ENCODE measurements at regions not wholly inside any gene's neighbourhood (a gene's known extent, or its start where the extent isn't known, plus 50 kb on each side); places are given as distances from the start of the nearest gene placed in this dataset.
A peak's percentile ranks its signal among the peaks of the same experiment; 100 is the strongest.

DNA sequence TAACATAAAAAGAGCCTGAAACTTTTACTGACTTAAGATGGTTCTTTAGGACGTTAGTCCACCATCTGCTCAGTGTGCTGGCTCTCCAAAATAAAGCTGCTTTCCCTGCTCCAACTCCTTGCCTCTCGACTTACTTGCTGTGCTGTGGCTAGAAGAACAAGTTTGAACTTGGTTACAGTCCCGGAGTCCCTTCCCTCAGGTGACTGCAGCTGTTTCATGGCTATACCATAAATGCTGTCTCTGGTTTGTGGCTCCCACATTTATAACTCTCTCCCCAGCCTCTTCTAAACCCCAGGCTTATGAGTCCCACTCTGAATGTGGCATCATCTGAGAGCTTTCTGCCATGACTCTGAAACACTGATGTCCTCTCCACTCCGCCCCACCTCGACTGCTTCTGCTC lies 166.2 kb upstream of the ADRA1D start:
- DNase-seq (ENCODE audit: low read depth) = no peak
- TF ChIP-seq, protein P1, sequence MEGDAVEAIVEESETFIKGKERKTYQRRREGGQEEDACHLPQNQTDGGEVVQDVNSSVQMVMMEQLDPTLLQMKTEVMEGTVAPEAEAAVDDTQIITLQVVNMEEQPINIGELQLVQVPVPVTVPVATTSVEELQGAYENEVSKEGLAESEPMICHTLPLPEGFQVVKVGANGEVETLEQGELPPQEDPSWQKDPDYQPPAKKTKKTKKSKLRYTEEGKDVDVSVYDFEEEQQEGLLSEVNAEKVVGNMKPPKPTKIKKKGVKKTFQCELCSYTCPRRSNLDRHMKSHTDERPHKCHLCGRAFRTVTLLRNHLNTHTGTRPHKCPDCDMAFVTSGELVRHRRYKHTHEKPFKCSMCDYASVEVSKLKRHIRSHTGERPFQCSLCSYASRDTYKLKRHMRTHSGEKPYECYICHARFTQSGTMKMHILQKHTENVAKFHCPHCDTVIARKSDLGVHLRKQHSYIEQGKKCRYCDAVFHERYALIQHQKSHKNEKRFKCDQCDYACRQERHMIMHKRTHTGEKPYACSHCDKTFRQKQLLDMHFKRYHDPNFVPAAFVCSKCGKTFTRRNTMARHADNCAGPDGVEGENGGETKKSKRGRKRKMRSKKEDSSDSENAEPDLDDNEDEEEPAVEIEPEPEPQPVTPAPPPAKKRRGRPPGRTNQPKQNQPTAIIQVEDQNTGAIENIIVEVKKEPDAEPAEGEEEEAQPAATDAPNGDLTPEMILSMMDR (conservative IDR thresholded peaks at IDR 0.05; ENCODE audit: control insufficient read depth, insufficient read depth, low read depth, low read length) = no peak
- no peak overlapping the region for H3K4me3 ChIP-seq (ENCODE audit: control insufficient read depth, low read depth, low read length)

DNA sequence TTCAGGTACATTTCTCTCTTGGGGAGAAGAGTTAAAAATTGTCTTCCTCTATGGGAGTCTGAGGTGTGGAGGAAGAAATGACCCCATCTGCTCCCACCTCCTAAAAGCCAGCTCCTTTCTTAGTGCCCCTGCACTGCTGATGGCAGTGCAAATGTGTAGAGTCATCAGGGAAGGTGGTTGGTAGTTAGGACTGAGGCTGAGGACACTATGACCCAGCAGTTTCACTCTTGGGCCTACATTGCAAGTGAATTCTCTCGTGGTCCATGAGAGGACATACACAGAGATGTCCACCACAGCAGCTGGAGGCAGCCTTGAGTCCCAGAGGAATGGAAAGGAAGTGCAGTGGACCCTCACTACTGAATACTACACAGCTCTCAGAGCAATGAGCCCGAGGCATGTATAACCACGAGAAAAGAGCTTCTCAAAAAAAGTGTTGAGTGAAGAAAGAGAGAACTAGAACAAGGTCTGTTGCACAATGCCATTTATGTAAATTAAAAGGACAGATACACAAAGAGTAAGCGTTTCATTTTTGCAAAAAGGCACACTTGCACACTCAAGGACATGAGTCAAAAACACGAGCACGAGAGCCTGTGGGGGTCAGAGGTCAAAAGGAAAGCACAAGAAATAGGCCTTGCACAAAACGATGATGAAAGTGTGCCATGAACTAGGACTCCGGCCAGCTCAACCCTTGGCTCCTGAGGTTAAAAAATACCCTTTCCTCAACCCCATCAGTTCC lies 164.4 kb upstream of the ADRA1D start:
- TF ChIP-seq, protein P1 (conservative IDR thresholded peaks at IDR 0.05; ENCODE audit: control insufficient read depth, insufficient read depth, low read depth, low read length) = no peak
- H3K4me3 ChIP-seq (ENCODE audit: control insufficient read depth, low read depth, low read length) = no peak overlapping the region
- no peak for DNase-seq (ENCODE audit: low read depth)

DNA sequence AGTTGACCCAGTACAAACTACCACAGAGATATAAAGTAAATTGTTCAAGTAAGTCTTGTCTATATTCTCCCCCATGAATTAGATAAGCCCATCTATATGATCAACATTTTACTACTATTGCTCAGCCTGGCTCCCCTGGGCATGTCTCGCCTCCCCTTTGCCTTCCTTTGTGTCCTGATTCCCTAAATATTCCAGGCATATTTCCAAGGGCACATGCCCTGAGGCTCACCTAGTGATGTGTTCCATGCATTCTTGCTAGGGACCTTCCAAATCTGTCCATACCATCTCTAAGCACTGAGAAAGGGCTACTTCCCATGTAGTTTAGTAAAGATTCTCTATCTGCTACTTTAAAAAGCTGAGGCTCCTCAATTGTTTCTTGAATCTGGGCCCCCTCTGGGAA lies 163.1 kb upstream of the ADRA1D start:
- DNase-seq (ENCODE audit: low read depth) = no peak
- no peak overlapping the region for H3K4me3 ChIP-seq (ENCODE audit: control insufficient read depth, low read depth, low read length)
- TF ChIP-seq, protein P1 (conservative IDR thresholded peaks at IDR 0.05; ENCODE audit: control insufficient read depth, insufficient read depth, low read depth, low read length) = no peak

DNA sequence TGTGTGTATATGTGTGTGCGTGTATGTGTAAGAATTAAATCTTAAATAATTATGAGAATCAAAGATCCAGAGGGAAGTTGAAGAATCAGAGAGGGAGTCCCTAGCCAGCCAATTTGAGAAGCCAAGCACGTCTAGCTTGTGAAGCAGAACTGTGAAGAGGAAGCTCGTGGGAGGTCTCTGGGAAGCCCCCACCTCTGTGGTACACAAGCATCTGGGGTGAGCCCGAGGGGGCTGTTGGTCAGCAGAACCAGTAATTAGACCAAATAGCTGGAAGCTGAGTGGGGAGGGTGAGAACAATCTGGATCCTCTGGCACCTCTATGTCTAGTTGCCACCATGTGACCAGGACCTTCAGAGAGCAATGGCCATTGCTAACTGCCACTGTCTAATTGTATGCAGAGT lies 162.7 kb upstream of the ADRA1D start:
- TF ChIP-seq, protein P1 (conservative IDR thresholded peaks at IDR 0.05; ENCODE audit: control insufficient read depth, insufficient read depth, low read depth, low read length) = no peak
- no peak for DNase-seq (ENCODE audit: low read depth)
- no peak overlapping the region for H3K4me3 ChIP-seq (ENCODE audit: control insufficient read depth, low read depth, low read length)

DNA sequence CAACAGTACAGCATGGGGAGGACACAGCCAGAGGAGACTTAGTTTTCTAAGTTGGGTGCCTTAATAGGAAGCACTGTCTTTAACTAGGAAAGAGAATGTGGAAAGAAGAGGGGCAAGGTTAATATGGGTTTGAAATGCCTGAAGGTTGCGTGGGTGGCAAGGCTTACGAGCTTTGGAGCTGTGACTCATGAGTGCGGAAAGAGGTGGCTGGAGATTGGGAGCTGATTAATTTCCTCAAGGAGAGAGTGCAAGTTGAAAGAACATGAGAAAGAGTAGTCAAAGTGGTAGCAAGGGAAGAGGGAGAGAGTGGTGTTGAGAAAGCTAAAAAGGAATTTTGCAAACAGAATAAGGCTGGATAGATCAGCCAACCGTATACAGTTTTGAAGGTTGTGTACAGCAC lies 157.5 kb upstream of the ADRA1D start:
- H3K4me3 ChIP-seq (ENCODE audit: control insufficient read depth, low read depth, low read length) = no peak overlapping the region
- TF ChIP-seq, protein P1 (conservative IDR thresholded peaks at IDR 0.05; ENCODE audit: control insufficient read depth, insufficient read depth, low read depth, low read length) = no peak
- DNase-seq (ENCODE audit: low read depth) = peak; percentile 92

DNA sequence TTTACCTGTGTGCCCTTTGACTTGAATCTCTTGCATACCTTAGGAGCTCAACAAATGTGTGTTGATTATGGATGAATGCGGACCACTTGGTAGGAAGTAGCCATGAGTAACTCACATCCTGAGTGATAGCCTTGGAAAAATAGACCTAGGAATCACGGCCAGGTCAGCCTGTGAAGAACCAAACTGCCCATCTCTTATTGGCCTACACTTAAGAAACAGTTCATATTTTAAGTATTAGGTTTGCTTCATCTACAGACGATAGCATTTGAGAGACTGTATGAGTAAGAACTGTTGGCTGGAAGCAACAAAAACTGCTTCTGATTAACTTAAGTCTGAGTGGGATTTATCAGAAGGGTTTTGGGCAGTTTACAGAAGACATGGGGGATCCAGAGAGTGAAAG lies 152.5 kb upstream of the ADRA1D start:
- TF ChIP-seq, protein P1 (conservative IDR thresholded peaks at IDR 0.05; ENCODE audit: control insufficient read depth, insufficient read depth, low read depth, low read length) = no peak
- no peak overlapping the region for H3K4me3 ChIP-seq (ENCODE audit: control insufficient read depth, low read depth, low read length)
- peak; percentile 74 for DNase-seq (ENCODE audit: low read depth)
